ENCODE measurements at regions not wholly inside any gene's neighbourhood (a gene's known extent, or its start where the extent isn't known, plus 50 kb on each side); places are given as distances from the start of the nearest gene placed in this dataset.
A peak's percentile ranks its signal among the peaks of the same experiment; 100 is the strongest.

DNA sequence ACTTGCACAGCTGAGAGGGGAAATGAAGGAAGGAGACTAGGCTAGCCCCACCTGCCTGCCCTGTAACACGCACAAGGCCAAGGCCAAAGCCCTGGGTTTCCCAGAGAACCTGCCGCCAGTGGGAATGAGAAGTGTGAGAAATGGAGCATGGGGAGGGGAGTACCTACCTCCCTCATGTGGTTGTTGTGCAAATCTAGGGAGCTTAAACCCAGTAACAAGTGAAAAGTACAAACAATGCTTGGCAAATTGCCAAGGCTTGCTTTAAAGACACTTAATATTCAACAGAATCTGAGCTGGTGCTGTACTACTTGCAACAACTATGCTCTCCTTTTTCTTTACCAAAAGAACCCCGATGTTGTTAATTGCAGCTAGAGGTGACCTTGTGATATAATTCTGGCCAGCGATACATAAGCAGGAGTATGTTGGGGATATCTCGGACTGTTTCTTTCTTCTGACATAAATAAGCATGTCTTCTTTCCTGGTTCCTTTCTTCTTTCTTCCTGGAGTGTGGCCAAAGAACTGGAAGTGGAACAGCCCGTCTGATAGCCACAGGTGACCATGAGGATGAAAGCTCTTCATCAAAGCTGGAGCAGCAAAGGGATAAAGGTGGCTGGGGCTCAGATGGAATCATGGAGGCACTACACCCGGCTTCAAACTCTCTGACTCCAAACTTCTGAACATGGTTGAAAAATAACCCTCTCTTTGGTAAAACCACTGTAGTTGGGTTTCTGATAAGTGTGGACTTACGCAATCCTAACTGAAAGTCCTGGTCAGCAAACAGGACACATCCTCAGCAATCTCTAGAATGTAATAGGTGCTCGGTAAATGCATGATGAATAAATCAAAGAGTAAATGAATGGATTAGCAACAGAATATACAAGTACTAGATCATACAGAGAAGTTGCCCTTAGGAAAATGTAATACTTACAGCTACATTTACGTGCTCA is 207.9 kb downstream of the NUAK1 start:
- DNase-seq (no peak), ATAC-seq (ENCODE audit: low FRiP score in 2 of 2) (no peak)
- H3K36me3 ChIP-seq = no peaks in the 10 kb centered on the region
- H3K4me1 ChIP-seq = peaks cover 7 to 12% (median 10%) of the 10 kb centered on the region in 4 donors
- no peak overlapping the region for H3K4me3 ChIP-seq
- no peaks in the 10 kb centered on the region for H3K27me3 ChIP-seq
- WGBS, 2 donors = 82 to 85% methylated on average over 10 of the region's 10 CpGs
- no peak overlapping the region for H3K27ac ChIP-seq
- no peaks in the 10 kb centered on the region for H3K9me3 ChIP-seq
- TF ChIP-seq POLR2AphosphoS5 (IDR thresholded peaks at IDR 0.05) (no peak), EP300 (IDR thresholded peaks at IDR 0.05) (no peak), POLR2A (IDR thresholded peaks at IDR 0.05) (no peak)
- TF ChIP-seq, protein P1, sequence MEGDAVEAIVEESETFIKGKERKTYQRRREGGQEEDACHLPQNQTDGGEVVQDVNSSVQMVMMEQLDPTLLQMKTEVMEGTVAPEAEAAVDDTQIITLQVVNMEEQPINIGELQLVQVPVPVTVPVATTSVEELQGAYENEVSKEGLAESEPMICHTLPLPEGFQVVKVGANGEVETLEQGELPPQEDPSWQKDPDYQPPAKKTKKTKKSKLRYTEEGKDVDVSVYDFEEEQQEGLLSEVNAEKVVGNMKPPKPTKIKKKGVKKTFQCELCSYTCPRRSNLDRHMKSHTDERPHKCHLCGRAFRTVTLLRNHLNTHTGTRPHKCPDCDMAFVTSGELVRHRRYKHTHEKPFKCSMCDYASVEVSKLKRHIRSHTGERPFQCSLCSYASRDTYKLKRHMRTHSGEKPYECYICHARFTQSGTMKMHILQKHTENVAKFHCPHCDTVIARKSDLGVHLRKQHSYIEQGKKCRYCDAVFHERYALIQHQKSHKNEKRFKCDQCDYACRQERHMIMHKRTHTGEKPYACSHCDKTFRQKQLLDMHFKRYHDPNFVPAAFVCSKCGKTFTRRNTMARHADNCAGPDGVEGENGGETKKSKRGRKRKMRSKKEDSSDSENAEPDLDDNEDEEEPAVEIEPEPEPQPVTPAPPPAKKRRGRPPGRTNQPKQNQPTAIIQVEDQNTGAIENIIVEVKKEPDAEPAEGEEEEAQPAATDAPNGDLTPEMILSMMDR (IDR thresholded peaks at IDR 0.05) = no peak

DNA sequence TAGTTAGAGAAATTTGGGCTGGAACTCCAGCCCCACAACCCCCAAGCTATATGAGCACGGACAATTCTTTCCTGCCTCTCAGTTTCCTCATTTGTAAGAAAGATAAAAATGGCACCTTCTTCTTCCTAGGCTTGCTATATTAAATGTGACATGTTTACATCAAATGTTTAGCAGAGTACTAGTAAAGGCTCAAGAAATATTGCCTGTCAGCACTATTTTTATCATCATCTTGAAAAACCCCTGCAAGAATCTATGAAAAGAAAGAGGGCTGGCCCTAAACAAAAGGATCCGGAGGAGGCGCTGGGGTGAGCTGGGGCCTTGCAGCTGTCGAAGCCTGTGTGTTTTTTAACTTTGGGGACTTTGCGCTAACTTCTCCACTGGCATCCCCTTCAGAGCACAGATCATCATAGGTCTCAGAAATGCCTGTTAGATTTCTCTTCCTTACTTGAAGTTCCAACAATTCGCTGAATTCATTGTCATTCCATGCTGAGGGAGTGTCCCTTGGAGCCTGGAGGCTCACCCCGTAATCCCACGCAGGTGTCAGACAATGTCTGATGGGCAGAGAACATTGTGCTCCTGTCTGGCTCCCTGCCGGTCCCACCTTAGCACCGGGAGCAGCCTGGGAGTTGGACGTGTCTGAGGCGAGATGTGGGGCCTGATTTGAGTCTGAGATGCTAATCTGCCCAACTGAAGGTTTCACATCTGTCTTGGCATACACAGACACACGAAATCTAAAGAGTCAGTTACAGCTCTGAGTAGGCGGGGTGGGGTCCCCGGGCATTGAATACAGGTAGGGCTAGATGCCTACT is 206.8 kb downstream of the NUAK1 start:
- H3K4me1 ChIP-seq = peaks cover 7 to 12% (median 10%) of the 10 kb centered on the region in 4 donors
- H3K4me3 ChIP-seq = no peak overlapping the region
- 80 to 84% methylated on average over 15 of the region's 15 CpGs for WGBS, 2 donors
- DNase-seq (peak in 1 of 2 donors; percentile 17), ATAC-seq (ENCODE audit: low FRiP score in 2 of 2) (no peak)
- H3K9me3 ChIP-seq = no peaks in the 10 kb centered on the region
- H3K36me3 ChIP-seq = no peaks in the 10 kb centered on the region
- TF ChIP-seq POLR2A (IDR thresholded peaks at IDR 0.05) (no peak), POLR2AphosphoS5 (IDR thresholded peaks at IDR 0.05) (no peak), EP300 (IDR thresholded peaks at IDR 0.05) (no peak)
- TF ChIP-seq, protein P1 (IDR thresholded peaks at IDR 0.05) = no peak
- no peak overlapping the region for H3K27ac ChIP-seq
- no peaks in the 10 kb centered on the region for H3K27me3 ChIP-seq

DNA sequence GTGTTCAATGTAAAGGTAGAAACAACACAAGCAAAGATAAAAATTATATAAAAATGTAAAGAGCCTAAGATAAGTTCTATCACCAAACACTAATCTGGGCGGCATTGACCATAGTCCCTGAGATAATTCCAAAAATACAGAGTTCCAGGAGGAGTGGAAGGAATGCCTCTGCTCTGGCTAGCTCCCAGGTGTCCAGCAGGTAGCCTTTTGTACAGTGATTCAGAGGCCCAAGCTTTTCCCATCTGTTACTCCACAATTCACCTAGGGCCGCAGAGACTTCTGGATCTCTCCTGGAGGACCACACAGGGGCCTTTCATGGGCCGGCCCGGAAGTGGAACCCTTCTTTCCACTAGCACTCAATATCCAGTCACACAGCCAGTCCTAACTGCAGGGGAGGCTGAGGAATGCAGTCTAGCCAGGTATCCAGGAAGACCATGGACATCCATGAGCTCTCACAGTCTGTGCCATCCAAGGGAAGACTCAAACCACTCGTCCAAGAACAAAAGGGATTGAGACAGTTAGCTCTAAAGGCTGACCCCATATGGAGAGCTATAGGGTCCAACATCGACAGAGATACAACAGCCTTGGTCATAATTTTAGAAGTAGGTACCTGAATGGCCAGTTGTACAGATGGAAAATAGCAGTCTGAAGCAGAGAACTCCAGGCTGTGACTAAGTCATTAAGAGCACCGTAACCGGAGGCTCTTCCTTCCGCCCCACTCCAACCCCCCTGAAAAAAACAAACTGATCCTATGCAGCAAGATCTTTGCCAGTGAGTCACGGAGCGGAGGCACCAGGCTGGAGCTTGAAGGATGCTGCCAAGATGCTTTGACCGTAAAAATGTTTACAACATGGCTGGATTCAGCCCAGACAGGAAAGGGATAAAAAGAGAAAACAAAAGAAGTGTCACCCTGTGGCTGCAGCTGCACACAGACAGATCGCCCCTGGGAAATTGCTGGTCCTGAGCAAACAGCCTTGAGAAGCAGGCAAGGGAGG is 204.8 kb downstream of the NUAK1 start:
- Histone ChIP-seq H3K4me1 (peaks cover 7 to 12% (median 10%) of the 10 kb centered on the region in 4 donors), H3K4me3 (no peak overlapping the region), H3K36me3 (no peaks in the 10 kb centered on the region), H3K27ac (no peak overlapping the region), H3K27me3 (no peaks in the 10 kb centered on the region), H3K9me3 (no peaks in the 10 kb centered on the region)
- TF ChIP-seq POLR2AphosphoS5 (IDR thresholded peaks at IDR 0.05) = peak; percentile 34 to 46
- TF ChIP-seq, protein P1 (IDR thresholded peaks at IDR 0.05) = no peak
- no peak for DNase-seq
- peak in 1 of 2 donors; percentile 64 for ATAC-seq (ENCODE audit: low FRiP score in 2 of 2)
- 45 to 62% methylated on average over 10 to 13 of the region's 13 CpGs for WGBS, 2 donors

DNA sequence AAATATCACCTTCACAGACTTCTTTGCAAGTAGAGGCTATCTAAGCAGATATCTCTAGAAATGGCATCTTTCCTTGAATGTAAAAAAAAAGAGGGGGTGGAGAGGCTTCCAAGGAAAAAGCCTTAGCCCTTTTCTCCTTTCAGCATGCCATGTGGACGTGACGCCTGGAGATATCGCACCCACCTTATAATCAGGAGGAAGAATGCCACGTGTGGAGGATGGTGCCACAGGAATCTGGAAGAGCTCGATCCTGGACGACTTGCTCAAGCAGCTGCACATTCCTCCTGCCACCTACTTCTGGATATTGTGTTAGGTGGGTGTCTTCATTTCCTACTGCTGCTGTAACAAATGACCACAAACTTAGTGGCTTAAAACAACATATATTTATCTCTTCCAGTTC is 203.6 kb downstream of the NUAK1 start:
- TF ChIP-seq, protein P1 (IDR thresholded peaks at IDR 0.05) = no peak
- no peak for TF ChIP-seq POLR2AphosphoS5 (IDR thresholded peaks at IDR 0.05)
- no peak for TF ChIP-seq EP300 (IDR thresholded peaks at IDR 0.05)
- TF ChIP-seq POLR2A (IDR thresholded peaks at IDR 0.05) = no peak
- DNase-seq (no peak), ATAC-seq (ENCODE audit: low FRiP score in 2 of 2) (no peak)
- no peaks in the 10 kb centered on the region for H3K36me3 ChIP-seq
- no peaks in the 10 kb centered on the region for H3K9me3 ChIP-seq
- H3K27me3 ChIP-seq = no peaks in the 10 kb centered on the region
- H3K4me3 ChIP-seq = no peak overlapping the region
- peaks cover 7 to 12% (median 10%) of the 10 kb centered on the region in 4 donors for H3K4me1 ChIP-seq
- WGBS, 2 donors = 47 to 61% methylated on average over 6 of the region's 6 CpGs
- H3K27ac ChIP-seq = no peak overlapping the region

Measured in upper lobe of left lung (tissue), 6 donors.